LNCAP (cell line): ENCODE measurements at regions not wholly inside any gene's neighbourhood (a gene's known extent, or its start where the extent isn't known, plus 50 kb on each side); places are given as distances from the start of the nearest gene placed in this dataset.

ENCODE experiments used
- CTCF ChIP-seq: fragments of 450-650 bp; IDR thresholded peaks from 2 replicates; pipeline ENCODE4 v1.5.1; 2017; ENCODE audit warnings: mild to moderate bottlenecking

- TF ChIP-seq CTCF: no peak
These were observed 142.5 kb upstream of the L3MBTL4 start for GRCh38 chr18:6557057-6557769.

- TF ChIP-seq CTCF: no peak
These were observed 143.1 kb upstream of the L3MBTL4 start for GRCh38 chr18:6557770-6558248.

GRCh38 chr18:6558446-6559156, 143.9 kb upstream of the L3MBTL4 start:
- no peak for TF ChIP-seq CTCF

GRCh38 chr18:6559296-6559695, 144.6 kb upstream of the L3MBTL4 start:
- no peak for TF ChIP-seq CTCF

- no peak for TF ChIP-seq CTCF
These were observed 146.3 kb upstream of the L3MBTL4 start for GRCh38 chr18:6561016-6561415.

- TF ChIP-seq CTCF: no peak
These were observed 146.7 kb upstream of the L3MBTL4 start for GRCh38 chr18:6561420-6561861.

- no peak for TF ChIP-seq CTCF
These were observed 147.2 kb upstream of the L3MBTL4 start for GRCh38 chr18:6561862-6562291.
